GM18909 (cell line): ENCODE measurements at regions not wholly inside any gene's neighbourhood (a gene's known extent, or its start where the extent isn't known, plus 50 kb on each side); places are given as distances from the start of the nearest gene placed in this dataset.

ENCODE experiments used
- ATAC-seq: cut with Tn5 transposase; IDR thresholded peaks from one replicate; pipeline ENCODE4 v1.9.1; 2021; ENCODE audit warnings: mild to moderate bottlenecking; ENCODE audit not compliant: unreplicated experiment, poor library complexity

GRCh38 chr3:59271971-59272370 is 222.1 kb upstream of the CFAP20DC start:
- ATAC-seq, result no peak

GRCh38 chr3:59270921-59271320 is 221.1 kb upstream of the CFAP20DC start:
- no peak for ATAC-seq

GRCh38 chr3:59270209-59270608 is 220.4 kb upstream of the CFAP20DC start:
- ATAC-seq, result no peak

GRCh38 chr3:59268170-59268569 is 218.3 kb upstream of the CFAP20DC start:
- ATAC-seq, result no peak

- no peak for ATAC-seq
These were observed 217.2 kb upstream of the CFAP20DC start for GRCh38 chr3:59267021-59267420.

- no peak for ATAC-seq
These were observed 216.7 kb upstream of the CFAP20DC start for GRCh38 chr3:59266551-59266950.

GRCh38 chr3:59265566-59265965 is 215.7 kb upstream of the CFAP20DC start:
- no peak for ATAC-seq

GRCh38 chr3:59264366-59264765 is 214.5 kb upstream of the CFAP20DC start:
- no peak for ATAC-seq

GRCh38 chr3:59263152-59263551 is 213.3 kb upstream of the CFAP20DC start:
- ATAC-seq, result no peak

GRCh38 chr3:59262076-59262498 is 212.3 kb upstream of the CFAP20DC start:
- ATAC-seq, result peak; percentile 94

- no peak for ATAC-seq
These were observed 211.2 kb upstream of the CFAP20DC start for GRCh38 chr3:59261009-59261408.

GRCh38 chr3:59258550-59259260 is 208.9 kb upstream of the CFAP20DC start:
- ATAC-seq, result no peak

- no peak for ATAC-seq
These were observed 207.7 kb upstream of the CFAP20DC start for GRCh38 chr3:59257506-59257905.

GRCh38 chr3:59256230-59256629 is 206.4 kb upstream of the CFAP20DC start:
- ATAC-seq, result no peak

- ATAC-seq, result no peak
These were observed 205.2 kb upstream of the CFAP20DC start for GRCh38 chr3:59254976-59255375.

- ATAC-seq, result no peak
These were observed 204.6 kb upstream of the CFAP20DC start for GRCh38 chr3:59254433-59254832.

GRCh38 chr3:59253523-59253922 is 203.7 kb upstream of the CFAP20DC start:
- ATAC-seq, result no peak

- no peak for ATAC-seq
These were observed 202.0 kb upstream of the CFAP20DC start for GRCh38 chr3:59251869-59252268.

GRCh38 chr3:59250600-59250999 is 200.8 kb upstream of the CFAP20DC start:
- no peak for ATAC-seq

- ATAC-seq, result no peak
These were observed 200.0 kb upstream of the CFAP20DC start for GRCh38 chr3:59249698-59250361.

- ATAC-seq, result no peak
These were observed 199.2 kb upstream of the CFAP20DC start for GRCh38 chr3:59249004-59249403.

- peak; percentile 75 for ATAC-seq
These were observed 197.6 kb upstream of the CFAP20DC start for GRCh38 chr3:59247402-59247841.
